Skeletal muscle cell (primary cell): ENCODE measurements at regions not wholly inside any gene's neighbourhood (a gene's known extent, or its start where the extent isn't known, plus 50 kb on each side); places are given as distances from the start of the nearest gene placed in this dataset.
"Not testable (repeated sequence)": the region's sequence is repeated elsewhere in the genome, so short reads cannot be mapped to it uniquely, and the experiment has no call there.

ENCODE experiments used
- DNase-seq: peaks from one replicate; pipeline ENCODE4 v3.0.0-alpha.2; 2010; ENCODE audit warnings: low read depth
- H3K4me3 ChIP-seq: 2 replicates; pipeline ENCODE4 v1.5.1; 2011; ENCODE audit warnings: low read depth, mild to moderate bottlenecking, control low read depth, low read length, moderate library complexity

DNA sequence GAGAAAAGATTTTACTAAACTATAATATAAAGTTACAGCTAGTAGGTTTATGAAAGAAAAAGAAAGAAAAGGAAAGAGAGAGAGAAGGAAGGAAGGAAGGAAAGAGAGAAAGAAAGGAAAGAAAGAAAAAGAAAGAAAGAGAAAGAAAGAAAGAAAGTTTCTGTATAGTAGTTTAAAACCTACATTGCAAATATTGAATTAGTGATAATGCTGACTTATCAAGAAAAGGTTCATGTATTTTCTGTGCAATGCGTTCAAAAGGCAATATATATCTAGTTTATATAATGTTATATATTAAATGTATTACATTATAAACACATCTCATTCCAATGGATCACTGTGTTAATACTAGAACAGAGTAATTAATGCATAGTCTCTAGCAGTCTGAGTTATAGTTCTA, 648.4 kb downstream of the ZBBX start:
- DNase-seq: no peak
- no peak overlapping the region for H3K4me3 ChIP-seq

DNA sequence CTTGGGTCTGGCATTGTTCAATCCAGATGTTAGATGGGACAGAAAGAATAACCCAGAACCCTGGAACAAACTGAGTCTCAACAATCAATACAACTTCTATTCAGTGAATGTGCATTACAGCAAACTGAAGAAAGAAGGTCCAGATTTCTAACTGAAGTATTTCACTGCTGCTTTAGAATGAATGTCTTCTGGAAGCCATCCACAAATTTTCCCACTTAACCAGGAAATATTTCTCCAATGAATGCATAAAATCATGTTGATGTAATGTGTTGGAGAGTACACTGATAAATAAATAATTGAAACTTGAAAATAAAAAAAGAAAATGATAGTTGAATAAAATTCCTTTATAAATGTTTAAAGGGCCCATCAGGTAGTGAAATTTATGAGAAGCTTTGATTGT, 658.6 kb downstream of the ZBBX start:
- no peak for DNase-seq
- H3K4me3 ChIP-seq: no peak overlapping the region

DNA sequence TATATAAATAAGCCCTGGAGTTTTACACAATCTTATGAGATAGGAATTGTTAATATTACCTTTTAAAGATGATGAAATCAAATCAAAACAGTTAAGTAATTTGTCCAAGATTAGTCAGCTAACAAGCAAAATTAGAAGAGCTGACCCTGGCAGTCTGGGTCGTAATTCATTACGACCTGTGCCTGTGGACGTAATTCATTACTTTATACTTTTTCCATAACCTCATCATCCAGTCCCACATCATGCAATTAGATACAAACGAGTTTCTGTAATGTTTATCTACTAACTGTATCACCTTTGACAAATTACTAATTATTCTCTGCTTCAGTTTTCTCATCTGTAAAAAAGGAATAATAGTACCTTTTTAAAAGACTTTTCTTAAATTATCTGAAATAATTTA, 665.9 kb downstream of the ZBBX start:
- DNase-seq: no peak
- H3K4me3 ChIP-seq: no peak overlapping the region

DNA sequence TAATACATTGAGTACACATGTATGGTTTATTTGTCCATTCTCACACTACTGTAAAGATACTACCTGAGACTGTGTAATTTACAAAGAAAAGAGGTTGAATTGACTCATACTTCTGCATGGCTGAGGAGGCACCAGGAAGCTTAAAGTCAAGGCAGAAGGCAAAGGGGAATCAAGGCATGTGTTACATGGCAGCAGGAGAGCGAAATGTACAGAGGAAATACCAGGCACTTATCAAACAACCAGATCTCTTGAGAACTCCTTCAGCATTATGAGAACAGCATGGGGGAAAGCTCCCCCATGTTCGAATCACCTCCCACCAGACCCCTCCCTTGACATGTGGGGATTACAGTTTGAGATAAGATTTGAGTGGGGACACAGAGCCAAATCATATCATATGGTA, 666.3 kb downstream of the ZBBX start:
- no peak overlapping the region for H3K4me3 ChIP-seq
- DNase-seq: no peak

DNA sequence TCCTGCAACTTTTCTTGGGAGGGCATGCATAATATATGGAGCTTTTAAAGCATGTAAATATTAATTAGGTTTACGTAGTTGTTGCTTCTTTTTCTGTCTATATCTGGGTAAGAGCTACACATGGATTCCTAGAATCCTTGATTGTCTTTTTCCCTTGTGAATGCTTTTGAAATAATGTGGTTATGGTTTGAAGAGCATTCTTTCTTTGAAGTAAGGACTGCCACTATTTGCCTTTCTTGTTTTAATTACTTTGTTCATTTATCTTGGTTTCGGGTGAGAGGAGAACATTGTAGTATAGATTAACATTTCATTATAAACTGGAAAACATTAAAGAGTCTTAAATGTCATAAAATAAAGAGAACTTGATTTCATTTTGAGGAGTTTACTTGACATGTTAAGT, 674.0 kb downstream of the ZBBX start:
- H3K4me3 ChIP-seq: no peak overlapping the region
- no peak for DNase-seq

DNA sequence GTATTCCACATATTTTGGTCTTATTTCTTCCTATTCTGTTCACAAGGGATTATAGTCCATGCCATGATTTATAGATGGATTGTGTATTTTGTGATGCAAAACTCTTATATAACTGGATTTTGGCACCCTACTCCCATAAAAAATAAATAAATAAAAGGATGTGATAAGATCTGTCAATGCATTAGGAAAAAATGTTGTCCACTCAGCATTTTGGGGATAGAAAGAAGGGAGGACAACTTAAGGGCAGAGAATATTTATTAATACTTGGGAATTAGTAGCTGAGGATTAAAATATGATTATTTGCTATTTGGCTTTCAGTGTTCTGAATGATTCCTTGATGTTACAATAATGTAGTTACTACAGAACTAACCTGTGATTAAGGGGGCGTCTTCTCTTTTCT, 682.6 kb downstream of the ZBBX start:
- no peak for DNase-seq
- H3K4me3 ChIP-seq: no peak overlapping the region

DNA sequence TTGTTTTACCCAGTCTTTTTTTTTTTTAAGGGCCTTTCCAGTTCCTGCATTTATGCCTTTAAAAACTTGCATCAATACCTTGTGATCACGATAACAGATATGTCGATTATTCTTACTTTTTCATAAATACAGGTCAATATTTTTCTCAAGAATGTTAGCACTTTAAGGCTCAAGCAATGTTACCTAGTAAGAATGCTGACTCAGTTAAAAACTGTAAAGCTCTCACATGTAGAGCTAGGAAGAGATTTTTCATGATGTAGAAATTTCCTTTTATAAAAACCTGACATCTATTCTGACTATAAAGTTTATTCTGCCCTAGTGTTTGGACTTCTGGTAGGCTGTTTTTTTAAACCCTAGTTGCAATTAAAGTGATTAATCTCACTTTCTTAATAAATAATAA, 684.0 kb downstream of the ZBBX start:
- no peak for DNase-seq
- H3K4me3 ChIP-seq: no peak overlapping the region

DNA sequence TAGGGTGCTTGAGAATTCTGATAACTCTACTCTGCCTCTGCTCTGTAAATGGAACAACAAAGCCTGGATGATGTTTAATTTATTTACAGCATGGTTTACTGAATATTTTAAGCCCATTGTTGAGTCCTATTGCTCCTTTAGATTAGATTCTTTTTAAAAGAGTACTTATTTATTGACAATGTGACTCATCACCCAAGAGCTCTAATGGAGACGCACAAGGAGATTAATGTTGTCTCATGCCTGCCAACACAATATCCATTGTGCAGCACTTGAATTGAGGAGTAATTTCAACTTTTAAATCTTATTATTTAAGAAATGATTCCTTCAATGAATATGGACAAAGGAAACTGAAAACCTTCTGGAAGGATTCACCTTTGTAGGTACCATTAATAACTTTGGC, 691.4 kb downstream of the ZBBX start:
- H3K4me3 ChIP-seq: no peak overlapping the region
- no peak for DNase-seq

DNA sequence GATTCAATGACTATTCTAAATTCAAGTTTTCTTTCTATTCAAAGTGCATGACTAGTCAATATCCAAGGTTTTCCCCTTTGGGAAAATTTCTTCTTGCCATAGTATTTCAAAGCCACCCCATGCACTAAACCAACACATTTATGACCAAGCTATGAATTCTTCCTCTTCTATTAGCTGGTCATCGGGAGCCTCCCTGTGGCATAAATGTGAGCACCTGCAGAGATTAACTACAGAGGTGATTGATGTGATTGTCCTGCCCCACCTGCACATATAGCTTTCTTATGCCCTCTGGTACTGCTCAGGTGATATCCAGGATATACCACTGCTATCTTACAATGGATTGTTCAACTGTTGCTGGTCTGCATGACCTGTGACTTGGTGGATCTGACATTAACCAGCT, 694.9 kb downstream of the ZBBX start:
- DNase-seq: no peak
- H3K4me3 ChIP-seq: no peak overlapping the region

DNA sequence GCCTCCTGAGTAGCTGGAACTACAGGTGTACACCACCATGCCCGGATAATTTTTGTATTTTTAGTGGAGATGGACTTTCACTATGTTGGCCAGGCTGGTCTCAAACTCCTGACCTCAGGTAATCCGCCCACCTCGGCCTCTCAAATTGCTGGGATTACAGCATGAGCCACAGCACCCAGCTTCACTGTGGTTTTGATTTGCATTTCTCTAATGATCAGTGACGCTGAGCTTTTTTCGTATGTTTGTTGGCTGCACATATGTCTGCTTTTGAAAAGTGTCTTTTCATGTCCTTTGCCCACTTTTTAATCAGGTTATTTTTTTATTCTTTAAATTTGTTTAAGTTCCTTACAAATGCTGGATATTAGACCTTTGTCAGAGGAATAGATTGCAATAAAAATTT, 696.0 kb downstream of the ZBBX start:
- DNase-seq, H3K4me3 ChIP-seq: not testable (repeated sequence)

DNA sequence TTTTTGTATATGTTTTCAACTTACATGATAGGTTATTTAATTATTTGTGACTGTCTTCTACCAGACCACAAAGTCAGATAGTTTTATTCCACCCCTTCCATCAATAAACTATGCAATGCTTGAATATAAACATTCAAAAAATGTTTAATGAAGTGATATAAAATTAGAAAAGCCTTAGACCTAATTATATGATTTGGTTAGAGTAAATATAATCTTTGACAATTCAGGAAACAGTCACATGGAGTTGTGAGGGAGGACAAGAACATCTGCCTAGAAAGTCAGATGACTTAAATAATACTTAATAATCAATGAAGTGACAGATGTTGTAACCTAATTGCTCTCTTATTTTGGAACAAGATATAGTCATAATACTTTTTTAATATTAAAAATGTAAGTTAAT, 710.3 kb downstream of the ZBBX start:
- H3K4me3 ChIP-seq: no peak overlapping the region
- no peak for DNase-seq

DNA sequence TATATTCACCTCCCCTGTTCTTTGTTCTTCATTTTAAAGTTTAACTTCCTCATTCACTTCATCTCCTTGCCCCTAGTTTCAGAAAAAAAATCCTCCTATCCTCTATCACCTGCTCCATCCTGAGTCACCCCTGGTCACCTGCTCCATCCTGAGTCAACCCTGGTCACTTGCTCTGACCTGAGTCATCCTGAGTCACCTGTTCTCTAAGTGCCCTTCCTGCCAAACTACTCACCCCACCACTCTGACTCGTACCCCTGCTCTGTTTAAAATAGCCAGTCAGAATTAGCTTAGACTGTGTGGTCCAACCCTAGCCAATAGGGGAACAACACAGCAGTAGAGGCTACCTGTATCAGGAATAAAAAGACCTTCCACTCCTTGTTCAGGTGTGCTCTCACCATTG, 716.9 kb downstream of the ZBBX start:
- no peak overlapping the region for H3K4me3 ChIP-seq
- DNase-seq: no peak

DNA sequence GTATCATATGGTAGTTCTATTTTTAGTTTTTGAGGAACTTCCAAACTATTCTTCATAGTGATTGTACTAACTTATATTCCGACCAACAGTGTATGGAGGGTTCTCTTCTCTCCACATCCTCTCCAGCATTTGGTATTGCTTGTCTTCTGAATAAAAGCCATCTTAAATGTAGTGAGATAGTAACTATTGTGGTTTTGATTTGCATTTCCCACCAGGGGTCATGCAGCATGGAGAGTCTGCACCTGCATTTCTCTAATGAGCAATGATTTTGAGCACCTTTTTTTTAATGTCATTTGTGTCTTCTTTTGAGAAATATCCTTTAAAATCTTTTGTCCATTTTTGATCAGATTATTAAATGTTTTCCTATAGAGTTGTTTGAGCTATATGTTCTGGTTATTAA, 718.5 kb downstream of the ZBBX start:
- DNase-seq: no peak
- no peak overlapping the region for H3K4me3 ChIP-seq

DNA sequence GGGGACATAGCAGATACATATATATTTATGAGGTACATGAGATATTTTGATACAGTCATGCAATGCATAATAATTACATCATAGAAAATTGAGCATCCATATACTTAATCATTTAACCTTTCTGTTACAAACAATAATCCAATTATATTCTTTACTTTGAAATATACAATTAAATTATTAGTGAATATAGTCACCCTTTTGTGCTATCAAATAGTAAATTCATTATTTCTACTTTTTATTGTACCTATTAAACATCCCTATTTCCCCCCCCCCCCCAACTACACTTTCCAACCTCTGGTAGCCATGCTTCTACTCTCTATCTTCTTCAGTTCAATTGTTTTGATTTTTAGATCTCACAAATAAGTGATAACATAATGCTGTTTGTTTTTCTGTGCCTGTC, 719.1 kb downstream of the ZBBX start:
- no peak overlapping the region for H3K4me3 ChIP-seq
- DNase-seq: no peak

DNA sequence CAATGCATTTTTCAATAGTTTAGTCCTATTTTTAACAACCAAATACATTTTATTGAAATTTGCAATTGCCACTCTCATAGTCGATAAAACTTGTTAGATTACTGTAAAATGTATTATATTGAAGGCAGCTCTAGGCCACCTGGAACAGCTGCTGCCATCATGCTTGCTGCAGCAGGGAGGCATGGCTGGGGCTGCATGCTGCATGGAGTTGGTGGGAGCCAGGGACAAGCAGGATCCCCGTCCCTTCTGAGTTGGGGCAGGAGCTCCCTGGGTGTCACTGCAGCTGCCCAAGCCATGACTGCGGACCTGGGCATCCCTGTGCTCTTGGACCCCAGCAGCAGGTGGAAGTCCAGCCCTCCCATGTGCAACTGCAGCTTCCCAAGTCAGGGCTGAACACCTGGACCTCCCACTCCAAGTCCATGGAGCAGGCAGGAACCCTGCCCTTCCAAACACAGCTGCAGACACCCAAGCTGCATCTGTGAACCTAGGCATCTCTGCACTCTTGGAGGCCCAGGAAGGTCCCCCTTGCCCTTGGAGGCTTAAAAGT, 742.0 kb downstream of the ZBBX start:
- no peak for DNase-seq
- no peak overlapping the region for H3K4me3 ChIP-seq

DNA sequence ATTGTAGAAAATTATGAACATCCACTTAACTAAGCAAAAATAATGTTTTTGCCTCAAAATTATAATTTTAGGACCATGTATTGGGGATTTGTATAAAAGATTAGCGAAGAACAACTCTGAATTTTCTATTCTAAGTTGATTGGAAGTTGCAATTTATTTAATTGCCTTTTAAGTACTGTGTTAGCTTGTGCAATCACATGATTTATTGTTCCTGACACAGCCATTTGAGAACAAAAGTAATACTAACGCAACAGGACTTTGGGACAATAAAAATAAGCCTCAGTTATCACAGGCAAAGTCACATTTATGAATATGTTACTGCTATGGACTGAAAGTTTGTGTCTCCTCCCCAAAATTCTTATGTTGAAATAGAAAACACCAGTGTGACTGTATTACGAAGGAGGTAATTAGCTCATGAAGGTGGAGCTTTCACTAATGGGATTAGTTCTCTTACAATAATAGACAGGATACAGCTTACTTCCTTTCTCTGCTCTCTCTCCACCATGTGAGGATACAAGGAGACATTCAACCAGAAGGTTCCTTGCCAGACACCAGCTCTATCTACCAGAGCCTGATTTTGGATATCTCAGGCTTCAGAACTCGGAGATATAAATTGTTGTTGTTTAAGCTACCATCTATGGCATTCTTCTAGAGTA, 745.9 kb downstream of the ZBBX start:
- no peak for DNase-seq
- no peak overlapping the region for H3K4me3 ChIP-seq

DNA sequence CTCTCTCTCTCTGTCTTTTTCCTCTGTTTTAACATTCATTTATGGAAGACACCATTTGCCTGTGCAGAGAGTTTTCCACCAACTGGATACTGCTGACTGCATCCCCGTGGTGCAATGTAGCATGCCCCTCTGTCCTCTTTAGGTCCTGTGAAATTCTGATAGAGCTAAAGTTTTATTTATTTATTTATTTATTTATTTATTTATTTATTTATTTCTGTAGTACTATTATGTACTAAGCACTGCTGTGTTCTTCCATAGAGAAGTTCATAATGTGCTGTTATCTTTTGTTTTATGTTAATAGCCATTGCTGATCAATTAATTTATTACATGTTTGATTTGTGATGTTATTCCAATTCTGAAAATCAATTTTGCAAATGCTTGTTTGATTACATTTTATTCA, 749.9 kb downstream of the ZBBX start:
- DNase-seq: no peak

DNA sequence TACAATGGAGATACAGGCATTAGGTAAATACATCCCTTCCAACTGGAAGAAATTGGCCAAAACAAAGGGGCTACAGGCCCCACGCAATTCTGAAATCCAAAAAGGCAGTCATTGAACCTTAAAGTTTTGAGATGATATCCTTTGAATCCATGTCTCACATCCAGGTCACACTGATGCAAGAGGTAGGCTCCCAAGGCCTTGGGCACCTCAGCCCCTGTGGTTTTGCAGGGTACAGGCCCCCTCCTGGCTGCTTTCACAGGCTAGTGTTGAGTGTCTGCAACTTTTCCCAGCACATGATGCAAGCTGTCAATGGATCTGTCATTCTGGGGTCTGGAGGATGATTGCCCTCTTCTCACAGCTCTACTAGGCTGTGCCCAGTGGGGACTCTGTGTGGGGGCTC, 766.7 kb downstream of the ZBBX start:
- no peak for DNase-seq
- H3K4me3 ChIP-seq: no peak overlapping the region

More for the DNA sequence above, 749.9 kb downstream of the ZBBX start:
- H3K4me3 ChIP-seq: no peak overlapping the region

DNA sequence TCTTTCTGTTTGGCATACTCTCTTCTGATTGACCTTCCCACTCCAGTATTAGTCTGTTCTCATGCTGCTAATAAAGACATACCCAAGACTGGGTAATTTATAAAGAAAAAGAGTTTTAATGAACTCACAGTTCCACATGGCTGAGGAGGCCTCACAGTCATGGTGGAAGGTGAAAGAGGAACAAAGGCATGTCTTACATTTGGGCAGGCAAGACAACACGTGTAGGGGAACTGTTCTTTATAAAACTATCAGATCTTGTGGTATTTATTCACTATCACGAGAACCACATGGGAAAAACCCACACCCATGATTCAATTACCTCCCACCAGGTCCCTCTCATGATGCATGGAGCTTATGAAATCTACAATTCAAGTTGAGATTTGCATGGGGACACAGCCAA, 767.3 kb downstream of the ZBBX start:
- DNase-seq, H3K4me3 ChIP-seq: not testable (repeated sequence)

DNA sequence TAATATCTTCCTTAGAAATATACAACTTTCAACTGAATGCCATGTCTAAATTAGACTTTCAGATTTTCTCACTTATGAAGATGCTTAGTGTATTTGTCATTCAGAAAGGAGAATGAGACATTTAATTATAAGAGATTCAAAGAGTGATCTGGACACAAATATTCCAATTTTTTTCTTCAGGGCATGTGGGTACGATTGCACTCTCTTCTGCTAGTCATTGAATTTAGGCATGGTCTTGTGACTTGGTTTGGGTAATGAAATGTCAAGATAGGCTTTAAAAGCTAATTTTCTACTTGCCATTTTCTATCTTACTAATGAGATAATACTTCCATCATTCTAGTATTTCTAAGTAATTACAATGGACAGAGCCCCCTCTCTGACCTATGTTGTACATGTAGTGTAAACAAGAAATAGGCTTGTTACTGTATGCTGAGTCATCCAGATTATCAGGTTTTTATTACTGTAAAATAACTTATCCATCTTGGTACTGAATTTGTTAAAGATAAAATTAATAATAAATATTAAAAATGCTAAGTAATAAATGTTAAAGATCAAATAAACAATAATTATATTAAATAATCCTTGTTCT, 770.8 kb upstream of the BCHE start:
- H3K4me3 ChIP-seq: no peak overlapping the region
- DNase-seq: no peak

DNA sequence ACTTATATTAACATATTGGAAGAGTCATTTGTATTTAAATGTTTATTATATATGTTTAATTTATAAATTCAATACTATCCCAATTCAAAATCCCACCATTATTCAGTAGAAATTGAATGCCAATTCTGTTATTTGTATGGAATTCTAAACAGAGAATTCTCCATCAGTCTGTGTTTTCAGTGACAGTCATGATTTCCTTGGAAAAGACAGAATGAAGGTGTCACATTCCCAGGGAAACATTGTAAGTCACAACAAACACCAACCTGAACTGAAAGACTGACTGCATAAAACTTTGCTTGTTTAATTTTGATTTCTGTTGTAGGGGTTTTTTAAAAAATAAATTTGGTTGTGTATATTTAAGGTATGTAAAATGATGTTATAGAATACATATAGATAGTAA, 769.8 kb upstream of the BCHE start:
- DNase-seq: no peak
- H3K4me3 ChIP-seq: no peak overlapping the region
